ENCODE measurements at regions not wholly inside any gene's neighbourhood (a gene's known extent, or its start where the extent isn't known, plus 50 kb on each side); places are given as distances from the start of the nearest gene placed in this dataset.
"Not testable (repeated sequence)": the region's sequence is repeated elsewhere in the genome, so short reads cannot be mapped to it uniquely, and the experiment has no call there.

GRCh38 chr6:134778431-134778830 is 171.5 kb downstream of the ALDH8A1 start:
- DNase-seq, result no peak

GRCh38 chr6:134774201-134774638 is 175.7 kb downstream of the ALDH8A1 start:
- no peak for DNase-seq

GRCh38 chr6:134772671-134773360 is 177.1 kb downstream of the ALDH8A1 start:
- DNase-seq, result peak; percentile 59

GRCh38 chr6:134768931-134769330 is 181.0 kb downstream of the ALDH8A1 start:
- DNase-seq, result peak; percentile 58

GRCh38 chr6:134766497-134766896 is 183.4 kb downstream of the ALDH8A1 start:
- DNase-seq, result no peak

- DNase-seq, result no peak
Observed at GRCh38 chr6:134764741-134765140, 185.2 kb downstream of the ALDH8A1 start.

- DNase-seq, result not testable (repeated sequence)
Observed at GRCh38 chr6:134763575-134763974, 186.3 kb downstream of the ALDH8A1 start.

GRCh38 chr6:134758621-134759020 is 191.3 kb downstream of the ALDH8A1 start:
- no peak for DNase-seq

- no peak for DNase-seq
Observed at GRCh38 chr6:134757911-134758361, 192.0 kb downstream of the ALDH8A1 start.

- DNase-seq, result no peak
Observed at GRCh38 chr6:134756374-134757025, 193.4 kb downstream of the ALDH8A1 start.

- no peak for DNase-seq
Observed at GRCh38 chr6:134754013-134754690, 195.7 kb downstream of the ALDH8A1 start.

- no peak for DNase-seq
Observed at GRCh38 chr6:134753001-134753400, 196.9 kb downstream of the ALDH8A1 start.

GRCh38 chr6:134752445-134752844 is 197.5 kb downstream of the ALDH8A1 start:
- no peak for DNase-seq

GRCh38 chr6:134750669-134751068 is 199.2 kb downstream of the ALDH8A1 start:
- no peak for DNase-seq

- no peak for DNase-seq
Observed at GRCh38 chr6:134748484-134748883, 201.4 kb downstream of the ALDH8A1 start.

- DNase-seq, result not testable (repeated sequence)
Observed at GRCh38 chr6:134747197-134747596, 202.7 kb downstream of the ALDH8A1 start.

- no peak for DNase-seq
Observed at GRCh38 chr6:134746140-134746539, 203.8 kb downstream of the ALDH8A1 start.

GRCh38 chr6:134745192-134745591 is 204.7 kb downstream of the ALDH8A1 start:
- not testable (repeated sequence) for DNase-seq

GRCh38 chr6:134744301-134744700 is 205.6 kb downstream of the ALDH8A1 start:
- no peak for DNase-seq

- DNase-seq, result no peak
Observed at GRCh38 chr6:134741200-134741536, 208.7 kb downstream of the ALDH8A1 start.

GRCh38 chr6:134740473-134741199 is 209.3 kb downstream of the ALDH8A1 start:
- peak; percentile 50 for DNase-seq

GRCh38 chr6:134740027-134740373 is 209.9 kb downstream of the ALDH8A1 start:
- no peak for DNase-seq

GRCh38 chr6:134739299-134740026 is 210.4 kb downstream of the ALDH8A1 start:
- peak; percentile 89 for DNase-seq
